Endothelial cell (in vitro differentiated cells): ENCODE measurements at regions not wholly inside any gene's neighbourhood (a gene's known extent, or its start where the extent isn't known, plus 50 kb on each side); places are given as distances from the start of the nearest gene placed in this dataset.

Experiments
- DNase-seq: peaks from one replicate; pipeline ENCODE4 v3.0.0; 2021; ENCODE audit warnings: low spot score
- H3K27ac Mint-ChIP-seq: one replicate; pipeline ENCODE4 v1.8.0; 2021; ENCODE audit warnings: mixed read lengths, inconsistent platforms; ENCODE audit not compliant: unreplicated experiment
- H3K27me3 Mint-ChIP-seq: one replicate; pipeline ENCODE4 v1.8.0; 2021; ENCODE audit warnings: mild to moderate bottlenecking, moderate library complexity, mixed read lengths, inconsistent platforms; ENCODE audit not compliant: unreplicated experiment
- H3K36me3 Mint-ChIP-seq: one replicate; pipeline ENCODE4 v1.8.0; 2021; ENCODE audit warnings: mild to moderate bottlenecking, low read depth, mixed read lengths, inconsistent platforms; ENCODE audit not compliant: unreplicated experiment
- H3K4me1 Mint-ChIP-seq: one replicate; pipeline ENCODE4 v1.8.0; 2021; ENCODE audit warnings: mild to moderate bottlenecking, mixed read lengths, inconsistent platforms; ENCODE audit not compliant: unreplicated experiment
- H3K4me3 Mint-ChIP-seq: one replicate; pipeline ENCODE4 v1.8.0; 2021; ENCODE audit warnings: mild to moderate bottlenecking, mixed read lengths, inconsistent platforms; ENCODE audit not compliant: unreplicated experiment
- H3K9me3 Mint-ChIP-seq: one replicate; pipeline ENCODE4 v1.8.0; 2021; ENCODE audit warnings: mixed read lengths, inconsistent platforms; ENCODE audit not compliant: unreplicated experiment
- CTCF ChIP-seq: fragments of 200-600 bp; sonication (generic); IDR thresholded peaks from one replicate; pipeline ENCODE4 v1.5.0; 2021; ENCODE audit warnings: antibody characterized with exemption; ENCODE audit not compliant: unreplicated experiment

- DNase-seq, result no peak
- H3K4me1 Mint-ChIP-seq, result peaks cover under 1% of the 10 kb centered on the region
- TF ChIP-seq CTCF, result no peak
- H3K27ac Mint-ChIP-seq, result no peak overlapping the region
- H3K27me3 Mint-ChIP-seq, result peaks cover 6% of the 10 kb centered on the region
- no peaks in the 10 kb centered on the region for H3K36me3 Mint-ChIP-seq
- H3K4me3 Mint-ChIP-seq, result no peak overlapping the region
- no peaks in the 10 kb centered on the region for H3K9me3 Mint-ChIP-seq
These were observed 119.2 kb downstream of the KCNF1 start for GRCh38 chr2:11030909-11031308.

GRCh38 chr2:11031876-11032275, 120.1 kb downstream of the KCNF1 start:
- Mint-ChIP-seq H3K27me3 (peaks cover 4% of the 10 kb centered on the region), H3K36me3 (no peaks in the 10 kb centered on the region), H3K27ac (no peak overlapping the region), H3K4me1 (no peaks in the 10 kb centered on the region), H3K9me3 (no peaks in the 10 kb centered on the region), H3K4me3 (no peak overlapping the region)
- no peak for TF ChIP-seq CTCF
- no peak for DNase-seq

- Mint-ChIP-seq H3K36me3 (no peaks in the 10 kb centered on the region), H3K9me3 (no peaks in the 10 kb centered on the region), H3K27ac (no peak overlapping the region), H3K4me1 (no peaks in the 10 kb centered on the region), H3K27me3 (peaks cover 6% of the 10 kb centered on the region), H3K4me3 (no peak overlapping the region)
- no peak for TF ChIP-seq CTCF
- no peak for DNase-seq
These were observed 120.7 kb downstream of the KCNF1 start for GRCh38 chr2:11032396-11032795.

- Mint-ChIP-seq H3K4me1 (no peaks in the 10 kb centered on the region), H3K27ac (no peak overlapping the region), H3K9me3 (no peaks in the 10 kb centered on the region), H3K36me3 (no peaks in the 10 kb centered on the region), H3K4me3 (no peak overlapping the region), H3K27me3 (peaks cover 6% of the 10 kb centered on the region)
- DNase-seq, result no peak
- no peak for TF ChIP-seq CTCF
These were observed 121.4 kb downstream of the KCNF1 start for GRCh38 chr2:11033114-11033513.

- H3K27me3 Mint-ChIP-seq, result peaks cover 2% of the 10 kb centered on the region
- H3K9me3 Mint-ChIP-seq, result peaks cover 3% of the 10 kb centered on the region
- H3K36me3 Mint-ChIP-seq, result peaks cover 5% of the 10 kb centered on the region
- no peaks in the 10 kb centered on the region for H3K4me1 Mint-ChIP-seq
- no peak for TF ChIP-seq CTCF
- H3K27ac Mint-ChIP-seq, result no peak overlapping the region
- H3K4me3 Mint-ChIP-seq, result no peak overlapping the region
- DNase-seq, result no peak
These were observed 116.6 kb upstream of the SLC66A3 start for GRCh38 chr2:11038641-11039040.
